B cell (primary cell): ENCODE measurements at regions not wholly inside any gene's neighbourhood (a gene's known extent, or its start where the extent isn't known, plus 50 kb on each side); places are given as distances from the start of the nearest gene placed in this dataset.

Experiments
- CTCF ChIP-seq: fragments of 200-600 bp; IDR thresholded peaks from one replicate; pipeline ENCODE4 v1.8.0; 2022; ENCODE audit warnings: antibody characterized with exemption, mild to moderate bottlenecking
- EZH2 ChIP-seq: IDR thresholded peaks from 2 replicates; pipeline ENCODE4 v1.6.1; 2012; ENCODE audit warnings: borderline replicate concordance, low read depth, mild to moderate bottlenecking, moderate library complexity, low read length; ENCODE audit not compliant: insufficient read depth, poor library complexity, severe bottlenecking

GRCh38 chr1:55646181-55646580 is 431.0 kb upstream of the USP24 start:
- TF ChIP-seq CTCF (no peak), EZH2 (no peak)
